ENCODE measurements at regions not wholly inside any gene's neighbourhood (a gene's known extent, or its start where the extent isn't known, plus 50 kb on each side); places are given as distances from the start of the nearest gene placed in this dataset.

DNA sequence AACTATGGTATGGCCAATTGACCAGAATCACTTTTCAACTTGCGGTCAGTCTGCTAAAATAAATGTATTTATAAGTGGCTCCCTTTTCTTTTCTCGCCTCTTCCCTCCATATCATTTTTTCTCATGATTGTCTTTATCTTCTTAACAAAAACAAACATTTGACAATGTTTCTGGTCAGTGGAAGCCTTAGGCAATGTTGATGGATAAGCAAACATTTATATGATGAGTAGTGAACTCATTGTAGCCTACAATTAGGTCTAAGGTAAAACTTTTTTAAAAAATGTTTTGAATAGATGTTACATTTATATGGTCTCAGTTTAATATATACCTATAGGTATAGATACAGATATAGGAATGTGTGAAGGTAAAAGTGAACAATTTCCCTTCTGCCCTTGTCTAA is 355.4 kb downstream of the MFSD1 start:
- TF ChIP-seq, protein P1, sequence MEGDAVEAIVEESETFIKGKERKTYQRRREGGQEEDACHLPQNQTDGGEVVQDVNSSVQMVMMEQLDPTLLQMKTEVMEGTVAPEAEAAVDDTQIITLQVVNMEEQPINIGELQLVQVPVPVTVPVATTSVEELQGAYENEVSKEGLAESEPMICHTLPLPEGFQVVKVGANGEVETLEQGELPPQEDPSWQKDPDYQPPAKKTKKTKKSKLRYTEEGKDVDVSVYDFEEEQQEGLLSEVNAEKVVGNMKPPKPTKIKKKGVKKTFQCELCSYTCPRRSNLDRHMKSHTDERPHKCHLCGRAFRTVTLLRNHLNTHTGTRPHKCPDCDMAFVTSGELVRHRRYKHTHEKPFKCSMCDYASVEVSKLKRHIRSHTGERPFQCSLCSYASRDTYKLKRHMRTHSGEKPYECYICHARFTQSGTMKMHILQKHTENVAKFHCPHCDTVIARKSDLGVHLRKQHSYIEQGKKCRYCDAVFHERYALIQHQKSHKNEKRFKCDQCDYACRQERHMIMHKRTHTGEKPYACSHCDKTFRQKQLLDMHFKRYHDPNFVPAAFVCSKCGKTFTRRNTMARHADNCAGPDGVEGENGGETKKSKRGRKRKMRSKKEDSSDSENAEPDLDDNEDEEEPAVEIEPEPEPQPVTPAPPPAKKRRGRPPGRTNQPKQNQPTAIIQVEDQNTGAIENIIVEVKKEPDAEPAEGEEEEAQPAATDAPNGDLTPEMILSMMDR (IDR thresholded peaks at IDR 0.05; ENCODE audit: low read depth, low read length, poor library complexity, severe bottlenecking) = no peak
- no peak for TF ChIP-seq EZH2phosphoT487 (IDR thresholded peaks at IDR 0.05; ENCODE audit: borderline replicate concordance, low read length)
- Histone ChIP-seq H4K20me1 (ENCODE audit: control insufficient read depth, insufficient read depth, low read depth, low read length) (no peaks in the 10 kb centered on the region), H3F3A (ENCODE audit: control insufficient read depth, insufficient read depth) (no peaks in the 10 kb centered on the region), H3K4me1 (ENCODE audit: control insufficient read depth, low read length) (no peaks in the 10 kb centered on the region), H3K9me2 (replicated peaks; ENCODE audit: control insufficient read depth, low read length) (no peaks in the 10 kb centered on the region), H3K4me3 (ENCODE audit: low read length) (no peak overlapping the region), H3K79me2 (ENCODE audit: control insufficient read depth, low read length) (no peaks in the 10 kb centered on the region), H3K27ac (ENCODE audit: low read depth, low read length) (no peak overlapping the region), H3K4me2 (ENCODE audit: low read length) (no peak overlapping the region), H3K27me3 (ENCODE audit: control insufficient read depth, low read length) (no peaks in the 10 kb centered on the region; the same call in 1 of the 2 replicates), H3K36me3 (ENCODE audit: control insufficient read depth, low read length) (no peaks in the 10 kb centered on the region), H3K9me3 (ENCODE audit: control insufficient read depth, insufficient read depth, low read length) (no peaks in the 10 kb centered on the region)

DNA sequence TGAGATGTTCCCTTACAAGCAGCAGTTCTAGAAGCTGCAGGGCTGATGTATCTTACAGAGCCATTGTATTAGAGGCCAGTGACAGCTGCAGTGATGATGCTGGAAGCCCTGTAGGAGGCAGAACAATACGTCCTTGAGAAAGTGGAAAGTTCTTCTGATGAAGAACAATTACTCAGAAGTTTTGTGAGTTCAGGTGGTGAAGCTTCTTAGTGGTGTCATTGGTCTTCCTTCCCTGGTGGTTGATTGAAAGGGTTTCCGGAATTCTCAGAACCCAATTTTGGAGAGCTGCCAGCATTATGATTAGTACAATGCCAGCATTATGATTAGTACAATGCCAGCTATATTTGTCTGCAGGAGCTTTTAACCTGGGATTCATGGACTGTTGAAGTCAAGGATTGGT is 356.4 kb downstream of the MFSD1 start:
- TF ChIP-seq, protein P1 (IDR thresholded peaks at IDR 0.05; ENCODE audit: low read depth, low read length, poor library complexity, severe bottlenecking) = no peak
- TF ChIP-seq EZH2phosphoT487 (IDR thresholded peaks at IDR 0.05; ENCODE audit: borderline replicate concordance, low read length) = no peak
- Histone ChIP-seq H3K4me2 (ENCODE audit: low read length) (no peak overlapping the region), H3K36me3 (ENCODE audit: control insufficient read depth, low read length) (no peaks in the 10 kb centered on the region), H3K79me2 (ENCODE audit: control insufficient read depth, low read length) (no peaks in the 10 kb centered on the region), H3K9me3 (ENCODE audit: control insufficient read depth, insufficient read depth, low read length) (no peaks in the 10 kb centered on the region), H4K20me1 (ENCODE audit: control insufficient read depth, insufficient read depth, low read depth, low read length) (no peaks in the 10 kb centered on the region), H3K27ac (ENCODE audit: low read depth, low read length) (no peak overlapping the region), H3K4me3 (ENCODE audit: low read length) (no peak overlapping the region), H3K9me2 (replicated peaks; ENCODE audit: control insufficient read depth, low read length) (no peaks in the 10 kb centered on the region), H3K4me1 (ENCODE audit: control insufficient read depth, low read length) (no peaks in the 10 kb centered on the region), H3K27me3 (ENCODE audit: control insufficient read depth, low read length) (no peaks in the 10 kb centered on the region; the same call in 1 of the 2 replicates), H3F3A (ENCODE audit: control insufficient read depth, insufficient read depth) (no peaks in the 10 kb centered on the region)

DNA sequence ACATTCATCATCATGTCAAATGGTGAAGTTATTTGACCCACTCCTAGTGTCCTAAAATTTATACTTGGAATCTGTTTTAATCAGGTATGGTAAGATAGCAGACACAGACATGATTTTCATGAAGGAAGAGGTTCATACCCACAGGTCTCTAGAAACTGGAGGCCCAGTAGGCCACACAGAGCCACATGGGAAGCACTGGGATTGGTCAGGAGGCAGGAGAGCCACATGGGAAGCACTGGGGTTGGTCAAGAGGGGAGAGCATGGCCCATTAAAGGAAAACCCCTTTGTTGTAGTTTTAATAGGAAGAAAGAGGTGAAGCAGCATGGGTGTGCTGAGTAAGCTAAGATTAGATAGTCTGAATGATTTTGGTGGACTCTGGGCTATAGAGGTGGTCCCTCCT is 356.9 kb downstream of the MFSD1 start:
- Histone ChIP-seq H3K4me3 (ENCODE audit: low read length) (no peak overlapping the region), H3K9me2 (replicated peaks; ENCODE audit: control insufficient read depth, low read length) (no peaks in the 10 kb centered on the region), H3F3A (ENCODE audit: control insufficient read depth, insufficient read depth) (no peaks in the 10 kb centered on the region), H3K27ac (ENCODE audit: low read depth, low read length) (no peak overlapping the region), H3K9me3 (ENCODE audit: control insufficient read depth, insufficient read depth, low read length) (no peaks in the 10 kb centered on the region), H3K27me3 (ENCODE audit: control insufficient read depth, low read length) (no peaks in the 10 kb centered on the region; the same call in 1 of the 2 replicates), H3K4me1 (ENCODE audit: control insufficient read depth, low read length) (no peaks in the 10 kb centered on the region), H3K79me2 (ENCODE audit: control insufficient read depth, low read length) (no peaks in the 10 kb centered on the region), H4K20me1 (ENCODE audit: control insufficient read depth, insufficient read depth, low read depth, low read length) (no peaks in the 10 kb centered on the region), H3K36me3 (ENCODE audit: control insufficient read depth, low read length) (no peaks in the 10 kb centered on the region), H3K4me2 (ENCODE audit: low read length) (no peak overlapping the region)
- TF ChIP-seq EZH2phosphoT487 (IDR thresholded peaks at IDR 0.05; ENCODE audit: borderline replicate concordance, low read length) = no peak
- TF ChIP-seq, protein P1 (IDR thresholded peaks at IDR 0.05; ENCODE audit: low read depth, low read length, poor library complexity, severe bottlenecking) = no peak

Measured in DOHH2 (cell line).